HG02678 (cell line): ENCODE measurements at regions not wholly inside any gene's neighbourhood (a gene's known extent, or its start where the extent isn't known, plus 50 kb on each side); places are given as distances from the start of the nearest gene placed in this dataset.
A peak's percentile ranks its signal among the peaks of the same experiment; 100 is the strongest.

ENCODE experiments used
- ATAC-seq: cut with Tn5 transposase; IDR thresholded peaks from one replicate; pipeline ENCODE4 v1.9.1; 2021; ENCODE audit warnings: mild to moderate bottlenecking, moderate library complexity; ENCODE audit not compliant: unreplicated experiment

- no peak for ATAC-seq
Measured at GRCh38 chr1:78792756-78793155, 143.1 kb downstream of the IFI44 start.

DNA sequence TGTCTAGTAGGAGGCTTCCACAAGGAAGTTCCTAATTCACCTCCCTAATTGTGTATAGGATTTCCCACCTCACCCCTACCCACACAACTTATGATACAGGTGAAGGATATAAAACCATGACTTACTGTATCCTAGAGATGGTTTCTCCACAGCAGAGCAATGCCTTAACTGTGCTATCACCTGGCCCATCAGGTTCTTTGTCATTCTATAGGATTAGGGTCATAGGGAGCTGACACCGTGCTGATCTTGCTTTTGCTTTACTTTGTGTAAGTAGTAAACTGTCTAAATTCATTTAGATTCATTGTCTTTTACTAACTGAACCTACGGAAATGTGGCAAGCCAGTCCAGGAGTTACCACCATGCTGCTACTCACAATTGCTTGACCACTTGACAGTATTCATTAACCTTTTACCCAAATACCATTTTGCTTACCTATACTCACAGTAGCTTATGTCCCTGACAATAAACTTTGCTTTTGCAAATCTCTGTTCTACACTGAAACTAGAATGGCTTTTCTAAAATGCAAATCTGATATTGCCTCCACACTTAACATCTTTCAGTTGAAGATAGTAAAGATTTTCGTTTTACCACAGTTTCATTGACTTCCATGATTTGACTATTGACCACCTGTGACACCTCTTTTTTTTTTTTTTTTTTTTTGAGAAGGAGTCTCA, 147.6 kb downstream of the IFI44 start:
- ATAC-seq = peak; percentile 71

DNA sequence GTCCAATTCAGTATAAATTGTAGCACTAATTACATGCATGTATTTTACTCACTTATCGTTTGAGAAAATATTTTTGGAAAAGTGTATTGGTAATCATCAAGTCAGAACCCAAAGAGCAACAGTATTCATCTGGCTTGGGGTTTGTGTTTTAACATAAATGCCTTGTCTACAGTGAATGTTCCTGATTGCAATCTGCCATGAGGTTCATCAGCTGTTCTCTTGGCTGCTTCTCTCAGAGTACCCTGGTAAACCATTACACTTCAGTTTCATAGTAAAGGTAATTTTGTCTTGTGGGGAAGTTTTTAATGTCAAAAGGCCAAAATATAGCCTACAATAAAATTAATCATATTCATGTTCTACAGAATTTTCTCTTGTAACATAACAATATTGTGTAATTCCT, 150.3 kb downstream of the IFI44 start:
- ATAC-seq = no peak

DNA sequence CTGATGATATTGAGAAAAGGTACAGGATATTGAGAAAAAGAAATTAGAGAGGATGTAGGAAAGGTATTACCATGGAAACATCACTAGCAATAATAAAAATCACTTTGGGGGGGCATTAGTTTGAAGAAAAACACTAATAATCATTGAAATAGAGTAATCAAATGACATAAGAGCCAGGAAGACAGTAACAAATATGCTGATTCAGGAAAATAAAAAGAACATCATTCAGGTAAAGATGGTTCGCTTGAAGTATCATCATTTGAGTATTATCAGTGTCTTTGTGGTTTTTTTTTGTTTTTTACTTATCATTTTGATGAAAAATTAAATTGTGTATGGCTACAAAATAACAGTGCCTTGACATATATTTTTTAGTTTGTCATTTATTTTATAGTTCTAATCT, 164.5 kb downstream of the IFI44 start:
- no peak for ATAC-seq

DNA sequence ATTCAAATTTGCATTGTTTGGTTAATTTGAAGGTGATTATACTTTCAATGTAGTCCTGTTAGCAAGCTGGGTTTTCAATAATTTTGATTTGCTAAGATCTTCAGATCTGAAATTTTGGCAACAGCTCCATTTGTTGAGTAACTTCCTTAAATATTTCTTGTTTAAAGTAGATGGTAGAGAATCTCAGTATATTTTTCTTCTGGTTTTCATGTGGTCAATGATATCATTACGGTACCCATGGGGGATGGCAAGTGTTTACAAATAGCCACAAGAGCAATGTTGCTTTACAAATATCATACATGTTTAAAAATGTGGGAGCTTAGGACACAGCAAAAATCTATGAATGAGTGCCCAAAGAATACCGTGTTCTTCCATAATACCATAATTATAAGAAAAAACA, 175.9 kb downstream of the IFI44 start:
- no peak for ATAC-seq

DNA sequence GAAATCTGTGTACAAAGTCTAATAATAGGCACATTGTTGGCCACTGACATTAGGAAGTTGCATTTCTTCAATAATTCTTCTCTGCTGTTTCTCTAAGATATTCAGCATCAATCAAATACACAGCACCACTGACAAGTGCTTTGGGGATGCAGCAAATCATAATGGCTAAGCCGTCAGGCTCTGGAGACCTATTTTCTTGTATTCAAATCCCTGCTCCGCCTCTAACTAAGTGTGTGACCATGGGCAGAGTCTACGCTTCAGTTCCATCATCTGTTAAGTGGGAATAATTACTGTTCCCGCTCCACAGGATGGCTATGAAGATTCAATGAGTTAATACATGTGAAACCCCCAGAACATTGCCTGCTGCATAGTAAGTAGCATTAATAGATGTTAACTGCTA, 176.9 kb downstream of the ADGRL4 start:
- no peak for ATAC-seq

GRCh38 chr1:78830321-78830720, 176.2 kb downstream of the ADGRL4 start:
- ATAC-seq = no peak

- no peak for ATAC-seq
Measured at GRCh38 chr1:78831731-78832360, 174.7 kb downstream of the ADGRL4 start.

DNA sequence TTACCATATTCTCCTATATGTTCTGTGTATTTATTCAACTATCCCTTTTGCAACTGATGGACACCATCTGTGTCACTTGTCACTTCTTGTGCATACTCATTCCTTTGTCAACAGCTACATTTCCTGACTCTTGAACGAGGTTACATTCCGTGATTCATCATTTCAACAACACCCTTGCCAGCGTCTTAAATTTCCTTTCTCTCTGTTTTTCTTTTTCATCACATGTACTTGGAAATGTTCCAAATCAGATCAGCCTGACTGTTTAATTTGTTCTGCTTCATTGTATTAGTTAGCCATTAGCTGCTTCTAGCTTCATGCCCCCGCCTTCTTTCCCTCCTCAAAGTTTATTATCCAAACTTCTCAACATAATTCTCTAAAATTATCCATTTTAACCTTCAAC, 173.0 kb downstream of the ADGRL4 start:
- ATAC-seq = no peak

DNA sequence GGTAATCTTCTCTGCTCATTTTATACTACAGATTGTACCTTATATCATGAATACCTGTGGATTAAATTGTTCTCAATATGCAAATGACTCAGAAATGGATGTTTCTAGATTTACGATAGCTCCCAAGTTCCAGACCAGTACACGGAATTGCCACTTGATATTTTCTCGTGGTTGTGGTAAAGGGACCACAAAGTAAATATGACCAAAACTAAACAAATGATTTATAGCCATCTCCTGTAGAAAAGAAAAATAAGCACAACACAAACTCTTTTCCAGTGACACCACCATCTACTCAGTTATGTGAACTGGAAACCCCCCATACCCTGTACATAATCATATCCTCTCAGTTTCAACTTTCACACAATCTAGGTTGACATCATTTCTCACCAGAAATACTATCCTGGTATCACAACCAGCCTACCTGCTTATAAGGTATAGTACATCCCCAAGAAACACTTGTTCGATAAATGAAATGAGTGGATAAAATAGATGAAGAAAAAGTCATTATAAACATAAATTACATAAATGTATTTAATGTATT, 172.3 kb downstream of the ADGRL4 start:
- ATAC-seq = peak; percentile 73

- no peak for ATAC-seq
Measured at GRCh38 chr1:78836726-78837125, 169.8 kb downstream of the ADGRL4 start.

- ATAC-seq = peak; percentile 54
Measured at GRCh38 chr1:78839704-78840277, 166.7 kb downstream of the ADGRL4 start.
